NB4 (cell line): ENCODE measurements at regions not wholly inside any gene's neighbourhood (a gene's known extent, or its start where the extent isn't known, plus 50 kb on each side); places are given as distances from the start of the nearest gene placed in this dataset.

Experiments used
- POLR2A ChIP-seq: IDR thresholded peaks from 2 replicates; pipeline ENCODE4 v1.6.1; 2011; ENCODE audit warnings: mild to moderate bottlenecking; ENCODE audit not compliant: insufficient read length; ENCODE audit errors: extremely low read depth
- TF ChIP-seq, protein P1 (sequence below): IDR thresholded peaks from one replicate; pipeline ENCODE4 v1.5.1; 2012; ENCODE audit warnings: low read depth, low read length
- TF ChIP-seq, protein P2 (sequence below): IDR thresholded peaks from 2 replicates; pipeline ENCODE4 v1.6.1; 2011; ENCODE audit warnings: low read depth, low read length

DNA sequence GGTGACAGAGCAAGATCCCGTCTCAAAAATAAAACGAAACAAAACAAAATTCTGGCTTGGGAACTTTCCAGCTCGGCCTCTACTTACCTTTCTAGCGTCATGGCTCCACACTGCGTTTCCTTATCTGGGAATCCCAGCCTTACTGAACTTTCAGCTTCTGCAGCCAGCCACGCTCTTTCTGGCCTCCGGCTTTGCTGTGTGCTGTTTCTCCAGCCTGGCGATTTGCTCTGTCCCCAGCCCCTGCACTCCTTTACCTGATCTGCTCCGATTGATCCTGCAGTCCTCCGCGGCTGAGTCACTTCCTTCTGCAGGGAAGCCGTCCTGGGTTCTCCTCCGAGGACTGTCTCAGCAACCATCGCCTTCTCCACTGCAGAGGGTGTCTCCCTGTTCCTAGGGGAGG lies 71.0 kb upstream of the FAM171A1 start:
- TF ChIP-seq, protein P1, sequence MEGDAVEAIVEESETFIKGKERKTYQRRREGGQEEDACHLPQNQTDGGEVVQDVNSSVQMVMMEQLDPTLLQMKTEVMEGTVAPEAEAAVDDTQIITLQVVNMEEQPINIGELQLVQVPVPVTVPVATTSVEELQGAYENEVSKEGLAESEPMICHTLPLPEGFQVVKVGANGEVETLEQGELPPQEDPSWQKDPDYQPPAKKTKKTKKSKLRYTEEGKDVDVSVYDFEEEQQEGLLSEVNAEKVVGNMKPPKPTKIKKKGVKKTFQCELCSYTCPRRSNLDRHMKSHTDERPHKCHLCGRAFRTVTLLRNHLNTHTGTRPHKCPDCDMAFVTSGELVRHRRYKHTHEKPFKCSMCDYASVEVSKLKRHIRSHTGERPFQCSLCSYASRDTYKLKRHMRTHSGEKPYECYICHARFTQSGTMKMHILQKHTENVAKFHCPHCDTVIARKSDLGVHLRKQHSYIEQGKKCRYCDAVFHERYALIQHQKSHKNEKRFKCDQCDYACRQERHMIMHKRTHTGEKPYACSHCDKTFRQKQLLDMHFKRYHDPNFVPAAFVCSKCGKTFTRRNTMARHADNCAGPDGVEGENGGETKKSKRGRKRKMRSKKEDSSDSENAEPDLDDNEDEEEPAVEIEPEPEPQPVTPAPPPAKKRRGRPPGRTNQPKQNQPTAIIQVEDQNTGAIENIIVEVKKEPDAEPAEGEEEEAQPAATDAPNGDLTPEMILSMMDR = no peak
- TF ChIP-seq POLR2A = no peak
- TF ChIP-seq, protein P2, sequence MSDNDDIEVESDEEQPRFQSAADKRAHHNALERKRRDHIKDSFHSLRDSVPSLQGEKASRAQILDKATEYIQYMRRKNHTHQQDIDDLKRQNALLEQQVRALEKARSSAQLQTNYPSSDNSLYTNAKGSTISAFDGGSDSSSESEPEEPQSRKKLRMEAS = no peak
